SJSA1 (cell line): ENCODE measurements at regions not wholly inside any gene's neighbourhood (a gene's known extent, or its start where the extent isn't known, plus 50 kb on each side); places are given as distances from the start of the nearest gene placed in this dataset.

Source experiments
- DNase-seq, 2 experiments: peaks; one replicate each; pipeline ENCODE4 v3.0.0-alpha.2; 2015 to 2020; ENCODE audit warnings: low spot score in 2 of 2, low read depth in 1 of 2
- H3K27ac ChIP-seq: fragments of 250-450 bp; sonication (Bioruptor Pico); 2 replicates; pipeline ENCODE4 v1.5.1; 2020; ENCODE audit warnings: mild to moderate bottlenecking, moderate library complexity
- H3K27me3 ChIP-seq: fragments of 250-450 bp; sonication (Bioruptor Pico); replicated peaks from 2 replicates; pipeline ENCODE4 v1.5.1; 2020; ENCODE audit warnings: mild to moderate bottlenecking, moderate library complexity
- H3K36me3 ChIP-seq: fragments of 250-450 bp; sonication (Bioruptor Pico); 2 replicates; pipeline ENCODE4 v1.5.1; 2020; ENCODE audit warnings: mild to moderate bottlenecking
- H3K4me1 ChIP-seq: fragments of 250-450 bp; sonication (Bioruptor Pico); replicated peaks from 2 replicates; pipeline ENCODE4 v1.6.1; 2021; ENCODE audit warnings: mild to moderate bottlenecking
- H3K4me3 ChIP-seq: fragments of 250-450 bp; sonication (Bioruptor Pico); 2 replicates; pipeline ENCODE4 v1.5.1; 2020; ENCODE audit warnings: mild to moderate bottlenecking
- H3K9me3 ChIP-seq: fragments of 250-450 bp; sonication (Bioruptor Pico); replicated peaks from 2 replicates; pipeline ENCODE4 v1.5.1; 2020; ENCODE audit warnings: mild to moderate bottlenecking

DNA sequence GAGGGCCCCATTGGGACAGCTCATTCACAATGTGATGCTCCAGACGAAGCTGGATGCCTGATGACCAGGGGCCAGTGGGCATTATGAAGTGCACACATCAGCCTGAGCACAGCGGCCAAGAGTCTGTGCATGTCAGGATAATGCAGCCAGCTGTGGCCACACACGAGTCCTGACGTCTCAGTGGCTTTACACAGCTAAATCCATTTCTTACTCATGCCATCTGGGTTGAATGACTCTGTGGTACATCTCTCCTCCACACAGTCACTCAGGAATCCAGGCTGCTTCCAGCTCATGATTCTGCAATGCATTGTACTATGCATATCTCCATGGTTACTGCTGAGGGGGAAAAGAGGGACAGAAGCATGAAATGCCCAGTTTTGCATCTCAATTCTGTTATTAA is 123.6 kb downstream of the PRLHR start:
- Histone ChIP-seq H3K4me1 (no peaks in the 10 kb centered on the region), H3K27ac (no peak overlapping the region), H3K4me3 (no peak overlapping the region), H3K36me3 (no peaks in the 10 kb centered on the region), H3K9me3 (no peaks in the 10 kb centered on the region), H3K27me3 (no peaks in the 10 kb centered on the region; the same call in 1 of the 2 replicates)
- DNase-seq = peak; percentile 29 to 51

DNA sequence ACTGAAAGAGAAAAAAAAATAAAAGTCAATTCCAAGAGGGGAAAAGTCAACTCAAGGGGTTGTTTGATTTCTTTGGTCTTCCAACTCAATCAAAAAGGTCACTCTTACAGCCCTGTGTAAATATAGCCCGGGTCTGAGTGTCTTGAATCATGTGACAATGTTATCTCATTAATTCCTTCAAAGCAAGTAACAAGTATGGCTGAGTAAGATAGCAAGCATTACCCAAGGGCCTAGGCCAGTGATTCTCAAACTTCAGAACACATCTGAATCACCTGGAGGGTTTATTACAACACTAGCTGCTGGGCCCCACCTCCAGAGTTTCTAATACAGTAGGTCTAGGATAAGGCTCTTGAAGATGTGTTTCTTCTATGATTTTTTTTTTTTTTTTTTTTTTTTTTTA is 125.0 kb downstream of the PRLHR start:
- no peak for DNase-seq
- Histone ChIP-seq H3K4me1 (no peaks in the 10 kb centered on the region), H3K9me3 (no peaks in the 10 kb centered on the region), H3K36me3 (no peaks in the 10 kb centered on the region), H3K4me3 (no peak overlapping the region), H3K27ac (no peak overlapping the region), H3K27me3 (no peaks in the 10 kb centered on the region; the same call in 1 of the 2 replicates)

DNA sequence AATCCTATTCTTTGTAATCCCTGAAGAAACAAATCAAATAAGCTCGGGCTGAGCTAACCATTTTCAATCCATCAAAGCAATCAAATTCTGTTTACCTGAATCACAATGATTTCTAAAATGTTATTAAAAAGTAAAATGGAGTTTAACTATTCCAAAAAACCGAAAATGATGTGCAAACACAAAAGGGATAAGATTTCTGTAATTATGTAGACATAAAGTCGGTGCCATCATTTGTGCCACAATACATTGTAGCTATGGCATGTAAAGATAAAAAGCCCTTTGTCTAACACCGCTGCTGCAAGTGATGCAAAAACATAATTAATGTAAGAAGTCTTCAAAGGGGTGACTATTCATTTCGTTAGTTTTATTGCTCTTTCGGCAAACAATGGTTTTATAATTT is 125.1 kb upstream of the FAM204A start:
- H3K36me3 ChIP-seq = no peaks in the 10 kb centered on the region

DNA sequence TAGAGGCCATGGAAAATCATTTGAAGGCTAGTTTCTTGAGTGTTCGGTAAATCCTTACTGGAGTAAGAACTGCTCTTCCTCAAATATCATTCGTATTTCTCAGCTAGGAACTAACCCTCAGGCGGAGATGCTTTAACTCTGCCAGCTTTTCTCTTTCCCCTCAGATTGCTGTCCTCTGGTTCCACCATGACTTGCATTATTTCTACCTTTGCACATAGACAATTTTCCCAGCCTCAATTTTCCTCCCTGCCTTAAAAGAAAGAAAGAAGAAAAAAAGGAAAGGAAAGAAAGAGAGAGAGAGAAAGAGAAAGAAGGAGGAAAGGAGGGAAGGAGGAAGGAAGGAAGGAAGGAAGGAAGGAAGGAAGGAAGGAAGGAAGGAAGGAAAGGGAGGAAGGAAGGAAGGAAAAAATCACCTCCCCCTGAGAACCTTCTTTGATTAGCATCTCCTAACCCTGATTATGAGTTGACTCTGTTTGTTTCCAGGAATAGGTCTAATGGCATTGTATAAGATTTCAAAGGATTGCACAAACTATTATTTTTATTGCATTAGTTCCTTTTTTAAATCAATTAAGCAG is 123.3 kb upstream of the FAM204A start:
- H3K27me3 ChIP-seq = peaks cover 3% of the 10 kb centered on the region; the same call in 1 of the 2 replicates
- no peak overlapping the region for H3K4me3 ChIP-seq
- H3K36me3 ChIP-seq = no peaks in the 10 kb centered on the region
- no peak overlapping the region for H3K27ac ChIP-seq
- H3K4me1 ChIP-seq = no peaks in the 10 kb centered on the region
- no peaks in the 10 kb centered on the region for H3K9me3 ChIP-seq
- DNase-seq = no peak

More for the DNA sequence above, 125.1 kb upstream of the FAM204A start:
- Histone ChIP-seq H3K4me3 (no peak overlapping the region), H3K27me3 (peaks cover 3% of the 10 kb centered on the region; the same call in 1 of the 2 replicates), H3K27ac (no peak overlapping the region), H3K4me1 (no peaks in the 10 kb centered on the region), H3K9me3 (no peaks in the 10 kb centered on the region)
- DNase-seq = no peak

DNA sequence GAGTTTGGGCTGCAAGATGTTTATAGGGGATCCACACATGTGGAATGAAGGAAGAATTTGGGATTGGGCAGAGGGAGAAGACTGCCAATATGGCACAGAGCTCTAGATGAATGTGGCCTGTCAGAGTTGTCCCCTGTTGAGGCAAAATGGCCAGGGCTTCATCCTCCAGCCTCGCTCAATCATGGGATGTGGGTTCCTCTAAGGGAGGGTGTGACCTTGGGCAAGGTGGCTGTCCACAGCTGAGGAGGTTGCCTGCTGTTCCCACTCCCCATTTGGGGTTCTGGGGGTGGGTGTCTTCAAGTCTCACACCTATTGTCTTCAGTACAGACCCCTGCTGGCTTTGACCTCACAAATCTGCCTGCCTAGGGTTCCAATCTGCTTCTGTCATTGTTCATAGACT is 121.6 kb upstream of the FAM204A start:
- no peaks in the 10 kb centered on the region for H3K9me3 ChIP-seq
- H3K4me1 ChIP-seq = no peaks in the 10 kb centered on the region
- H3K27me3 ChIP-seq = peaks cover 10% of the 10 kb centered on the region
- no peak overlapping the region for H3K27ac ChIP-seq
- no peaks in the 10 kb centered on the region for H3K36me3 ChIP-seq
- H3K4me3 ChIP-seq = no peak overlapping the region
- DNase-seq = no peak

DNA sequence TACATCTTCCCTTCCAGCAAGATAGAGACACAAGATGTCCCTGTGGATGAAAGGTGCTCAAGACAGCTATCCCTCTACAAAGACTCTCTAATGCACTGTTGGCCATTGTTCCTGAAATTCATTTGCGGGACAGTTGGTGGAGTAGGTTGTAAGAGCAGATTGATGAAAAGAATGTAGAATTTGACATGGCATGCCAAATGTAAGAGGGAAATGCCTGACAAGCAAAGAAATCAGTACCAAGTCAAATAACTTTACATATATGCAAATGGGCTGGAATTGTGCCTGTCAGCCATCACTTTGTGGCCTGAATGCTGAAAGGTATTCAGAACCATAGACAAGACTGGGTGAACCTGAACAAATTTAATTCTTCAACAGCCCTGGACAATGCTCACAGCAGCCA is 120.3 kb upstream of the FAM204A start:
- no peak for DNase-seq
- Histone ChIP-seq H3K27ac (no peak overlapping the region), H3K4me3 (no peak overlapping the region), H3K9me3 (no peaks in the 10 kb centered on the region), H3K36me3 (no peaks in the 10 kb centered on the region), H3K4me1 (no peaks in the 10 kb centered on the region), H3K27me3 (peaks cover 14% of the 10 kb centered on the region)

DNA sequence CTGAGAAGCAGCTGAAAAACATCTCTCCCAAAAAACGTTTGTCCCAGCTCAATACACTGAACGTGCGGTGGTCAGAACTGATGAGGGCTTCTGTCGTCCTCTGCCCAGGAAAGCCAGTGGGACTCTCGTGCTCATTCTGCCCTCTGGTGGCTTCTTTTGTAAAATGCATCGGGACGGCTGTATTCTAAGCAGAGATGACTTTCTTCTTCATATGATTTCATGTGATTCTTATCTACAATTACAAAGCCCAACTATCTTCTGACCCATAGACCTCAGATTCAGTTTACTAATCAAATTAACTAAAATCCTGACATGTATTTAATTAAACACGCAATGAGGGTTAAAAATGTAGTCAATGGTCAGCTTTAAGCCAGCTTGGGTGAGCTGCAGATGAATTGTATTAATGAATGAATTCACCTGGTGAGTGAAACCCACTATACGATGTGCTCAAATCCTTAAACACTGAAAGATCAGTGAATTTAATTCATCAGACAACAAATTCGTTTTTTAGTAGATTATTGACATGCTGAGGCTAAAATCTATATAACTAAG is 117.6 kb upstream of the FAM204A start:
- no peaks in the 10 kb centered on the region for H3K4me1 ChIP-seq
- no peak overlapping the region for H3K4me3 ChIP-seq
- DNase-seq = peak; percentile 45 to 59
- H3K36me3 ChIP-seq = no peaks in the 10 kb centered on the region
- H3K27me3 ChIP-seq = peaks cover 17% of the 10 kb centered on the region
- H3K27ac ChIP-seq = no peak overlapping the region
- no peaks in the 10 kb centered on the region for H3K9me3 ChIP-seq

DNA sequence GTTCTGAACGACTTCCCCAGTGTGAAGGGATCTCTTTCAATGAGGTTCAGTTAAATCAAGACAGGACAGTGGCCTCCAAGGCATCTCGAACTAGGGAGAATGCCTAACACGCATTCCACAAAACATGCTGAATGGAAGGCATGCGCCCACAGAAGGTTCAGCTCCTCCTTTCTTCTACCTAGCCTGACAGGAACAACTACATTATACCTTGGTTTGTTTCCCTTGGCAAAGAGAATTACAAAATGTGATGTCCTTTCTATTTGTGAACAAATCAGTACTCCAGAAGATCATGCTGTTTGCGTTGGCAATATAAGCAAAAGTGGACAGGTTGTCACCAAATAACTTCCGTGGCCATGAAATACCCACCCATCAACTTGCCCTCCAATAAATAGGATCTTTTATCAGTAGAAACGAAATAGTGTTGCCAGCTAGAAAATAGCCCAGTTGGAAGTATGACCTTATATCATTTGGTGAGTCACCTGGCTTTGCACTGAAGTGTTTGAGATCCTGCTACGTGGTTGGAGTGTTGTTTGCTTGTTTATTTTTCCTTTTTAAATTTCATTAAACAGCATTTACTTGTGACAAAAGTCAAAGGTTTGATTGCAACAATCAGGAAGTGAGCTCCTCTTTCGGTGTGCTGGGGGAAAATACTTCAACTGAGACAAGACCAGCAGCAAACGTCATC is 117.0 kb upstream of the FAM204A start:
- no peak overlapping the region for H3K27ac ChIP-seq
- no peaks in the 10 kb centered on the region for H3K36me3 ChIP-seq
- no peak overlapping the region for H3K4me3 ChIP-seq
- no peaks in the 10 kb centered on the region for H3K9me3 ChIP-seq
- peaks cover 17% of the 10 kb centered on the region for H3K27me3 ChIP-seq
- no peaks in the 10 kb centered on the region for H3K4me1 ChIP-seq
- no peak for DNase-seq

DNA sequence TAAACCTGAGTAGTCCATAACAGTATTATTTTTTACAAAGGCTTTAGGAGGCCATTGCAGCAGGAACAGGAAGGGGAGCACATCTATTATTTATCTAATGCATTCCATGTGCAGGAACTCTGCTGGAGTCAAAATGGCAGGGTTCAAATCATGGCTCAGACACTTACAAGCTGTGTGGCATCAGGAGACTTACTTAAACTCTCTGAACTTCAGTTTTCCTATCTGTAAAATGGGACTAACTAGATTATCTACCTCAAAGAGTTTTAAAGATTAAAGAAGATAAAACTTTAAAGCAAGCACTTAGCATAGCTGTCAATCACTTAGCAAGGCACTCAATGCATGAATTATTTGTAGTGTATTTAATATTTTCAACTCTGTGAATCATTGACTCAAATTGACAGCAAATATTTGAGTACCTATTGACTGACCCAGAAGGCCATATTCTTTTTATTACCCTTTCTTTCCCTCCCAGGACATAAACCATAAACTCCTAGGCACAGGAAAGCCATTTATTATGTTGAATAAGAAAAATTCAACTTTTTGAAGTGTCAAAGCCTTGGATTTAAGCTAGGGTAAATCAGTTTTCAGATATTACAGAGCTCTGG is 115.8 kb upstream of the FAM204A start:
- H3K4me3 ChIP-seq = no peak overlapping the region
- no peaks in the 10 kb centered on the region for H3K36me3 ChIP-seq
- no peaks in the 10 kb centered on the region for H3K9me3 ChIP-seq
- no peaks in the 10 kb centered on the region for H3K4me1 ChIP-seq
- DNase-seq = no peak
- H3K27ac ChIP-seq = no peak overlapping the region
- H3K27me3 ChIP-seq = peaks cover 16% of the 10 kb centered on the region

DNA sequence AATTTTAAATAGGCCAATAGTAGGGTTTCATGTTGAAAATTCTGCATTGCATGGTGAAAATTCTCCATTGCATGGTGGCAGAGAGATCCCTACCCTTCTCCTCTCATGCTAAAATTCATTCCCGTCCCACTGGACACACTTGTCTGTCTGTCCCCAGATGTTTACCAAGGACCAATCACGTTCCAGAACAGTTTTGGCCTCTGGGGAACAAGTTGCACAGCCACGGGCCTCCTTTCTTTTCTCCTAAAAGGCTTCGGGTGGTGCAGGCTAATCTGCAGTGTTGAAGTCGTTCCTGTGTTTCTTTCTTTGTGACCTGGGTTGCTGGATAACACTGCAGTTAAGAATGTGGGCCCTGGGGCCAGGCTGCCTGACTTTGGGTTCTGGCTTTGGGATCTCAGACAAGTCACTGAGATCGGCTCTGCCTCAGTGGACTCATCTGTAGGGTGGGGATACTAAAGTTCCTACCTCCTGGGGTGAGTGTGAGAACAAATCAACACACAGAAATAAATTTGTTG is 113.1 kb upstream of the FAM204A start:
- no peak overlapping the region for H3K27ac ChIP-seq
- H3K36me3 ChIP-seq = no peaks in the 10 kb centered on the region
- H3K9me3 ChIP-seq = no peaks in the 10 kb centered on the region
- no peaks in the 10 kb centered on the region for H3K4me1 ChIP-seq
- no peak overlapping the region for H3K4me3 ChIP-seq
- DNase-seq = no peak
- peaks cover 18% of the 10 kb centered on the region for H3K27me3 ChIP-seq

DNA sequence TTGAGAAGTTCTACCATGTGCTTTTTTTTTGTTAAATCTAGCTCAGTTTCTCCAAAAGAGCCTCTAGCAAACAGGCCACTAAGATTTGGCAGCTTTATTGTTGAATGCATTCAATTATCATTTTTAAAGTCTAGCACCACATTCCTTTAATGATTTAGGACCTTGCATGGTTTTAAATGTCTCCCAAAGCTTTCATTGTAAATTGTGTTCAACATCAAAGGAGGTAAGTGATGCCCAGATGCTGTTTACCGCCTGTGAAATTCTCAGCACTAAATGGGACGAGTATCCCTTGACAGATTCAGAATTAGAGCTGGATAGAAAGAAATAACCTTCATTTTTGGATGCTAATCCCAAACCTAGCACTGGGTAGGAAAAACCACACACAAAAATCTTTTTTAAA is 112.1 kb upstream of the FAM204A start:
- Histone ChIP-seq H3K27me3 (peaks cover 18% of the 10 kb centered on the region), H3K27ac (no peak overlapping the region), H3K36me3 (no peaks in the 10 kb centered on the region), H3K4me3 (no peak overlapping the region), H3K4me1 (no peaks in the 10 kb centered on the region), H3K9me3 (no peaks in the 10 kb centered on the region)
- DNase-seq = no peak

DNA sequence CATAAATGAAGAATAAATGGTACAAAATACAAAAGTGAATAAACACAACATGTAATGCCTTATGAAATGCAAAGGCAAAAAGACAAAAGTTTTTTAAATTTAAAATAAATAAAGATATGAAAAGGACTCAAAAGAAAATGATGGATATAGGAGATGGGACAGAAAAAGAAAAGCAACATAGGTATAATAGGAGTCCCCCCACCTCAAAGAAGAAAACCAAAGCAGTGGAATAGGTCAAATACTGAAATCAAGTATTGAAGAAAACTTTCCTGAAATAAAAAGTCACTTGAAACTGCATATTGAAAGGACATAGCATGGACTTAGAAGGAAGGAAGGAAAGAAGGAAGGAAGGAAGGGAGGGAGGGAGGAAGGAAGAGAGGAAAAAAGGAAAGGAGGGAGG is 110.0 kb upstream of the FAM204A start:
- no peaks in the 10 kb centered on the region for H3K36me3 ChIP-seq
- no peaks in the 10 kb centered on the region for H3K4me1 ChIP-seq
- H3K27me3 ChIP-seq = peaks cover 12% of the 10 kb centered on the region
- H3K9me3 ChIP-seq = no peaks in the 10 kb centered on the region
- H3K4me3 ChIP-seq = no peak overlapping the region
- H3K27ac ChIP-seq = no peak overlapping the region
- no peak for DNase-seq

DNA sequence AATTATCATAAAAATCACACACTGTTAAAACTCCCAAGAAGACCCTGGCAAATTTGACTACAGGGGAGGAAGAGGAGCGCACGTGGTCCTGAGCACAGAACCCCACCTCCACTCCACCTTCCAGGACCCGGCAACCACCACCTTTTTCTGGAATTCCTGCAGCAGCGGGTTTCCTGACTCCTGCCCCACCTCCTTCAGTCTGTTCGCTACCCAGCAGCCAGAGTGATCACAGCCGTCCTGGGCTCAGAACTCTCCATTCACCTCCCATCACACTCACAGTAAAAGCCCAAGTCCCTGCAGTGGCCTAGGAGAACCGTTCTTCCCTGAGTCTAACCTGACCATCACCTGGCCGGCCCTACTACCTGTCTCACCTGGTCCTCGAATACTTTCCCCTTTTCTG is 107.4 kb upstream of the FAM204A start:
- Histone ChIP-seq H3K27me3 (peaks cover 16% of the 10 kb centered on the region), H3K4me3 (no peak overlapping the region), H3K9me3 (no peaks in the 10 kb centered on the region), H3K27ac (no peak overlapping the region), H3K4me1 (no peaks in the 10 kb centered on the region), H3K36me3 (no peaks in the 10 kb centered on the region)
- DNase-seq = no peak

DNA sequence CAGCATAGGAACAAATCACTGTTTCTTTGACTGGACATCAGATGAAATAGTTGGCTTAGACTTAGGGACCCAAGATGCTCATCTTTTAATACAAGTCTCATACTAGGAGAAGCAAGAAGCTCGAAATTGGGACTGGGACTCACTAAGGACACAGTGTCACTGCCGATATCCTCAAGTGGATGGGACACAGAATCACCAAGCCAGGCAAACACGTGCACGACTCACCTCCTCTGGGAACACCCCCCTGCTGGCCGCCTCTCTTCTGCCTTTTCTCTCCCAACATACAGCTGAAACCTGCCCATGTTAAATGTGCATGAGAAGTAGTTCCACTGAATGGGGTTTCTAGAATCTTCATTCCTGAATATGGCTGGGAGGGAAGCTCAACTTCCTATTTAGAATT is 106.6 kb upstream of the FAM204A start:
- H3K9me3 ChIP-seq = no peaks in the 10 kb centered on the region
- no peak overlapping the region for H3K27ac ChIP-seq
- peaks cover 16% of the 10 kb centered on the region for H3K27me3 ChIP-seq
- no peak for DNase-seq
- no peaks in the 10 kb centered on the region for H3K36me3 ChIP-seq
- no peaks in the 10 kb centered on the region for H3K4me1 ChIP-seq
- no peak overlapping the region for H3K4me3 ChIP-seq
